ENCODE measurements at regions not wholly inside any gene's neighbourhood (a gene's known extent, or its start where the extent isn't known, plus 50 kb on each side); places are given as distances from the start of the nearest gene placed in this dataset.

GRCh38 chr14:86450085-86450484 lies 920.1 kb downstream of the FLRT2 start:
- TF ChIP-seq, protein P1, sequence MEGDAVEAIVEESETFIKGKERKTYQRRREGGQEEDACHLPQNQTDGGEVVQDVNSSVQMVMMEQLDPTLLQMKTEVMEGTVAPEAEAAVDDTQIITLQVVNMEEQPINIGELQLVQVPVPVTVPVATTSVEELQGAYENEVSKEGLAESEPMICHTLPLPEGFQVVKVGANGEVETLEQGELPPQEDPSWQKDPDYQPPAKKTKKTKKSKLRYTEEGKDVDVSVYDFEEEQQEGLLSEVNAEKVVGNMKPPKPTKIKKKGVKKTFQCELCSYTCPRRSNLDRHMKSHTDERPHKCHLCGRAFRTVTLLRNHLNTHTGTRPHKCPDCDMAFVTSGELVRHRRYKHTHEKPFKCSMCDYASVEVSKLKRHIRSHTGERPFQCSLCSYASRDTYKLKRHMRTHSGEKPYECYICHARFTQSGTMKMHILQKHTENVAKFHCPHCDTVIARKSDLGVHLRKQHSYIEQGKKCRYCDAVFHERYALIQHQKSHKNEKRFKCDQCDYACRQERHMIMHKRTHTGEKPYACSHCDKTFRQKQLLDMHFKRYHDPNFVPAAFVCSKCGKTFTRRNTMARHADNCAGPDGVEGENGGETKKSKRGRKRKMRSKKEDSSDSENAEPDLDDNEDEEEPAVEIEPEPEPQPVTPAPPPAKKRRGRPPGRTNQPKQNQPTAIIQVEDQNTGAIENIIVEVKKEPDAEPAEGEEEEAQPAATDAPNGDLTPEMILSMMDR (IDR thresholded peaks at IDR 0.05; ENCODE audit: low read depth, low read length, missing input control) = no peak
- TF ChIP-seq RAD21 (IDR thresholded peaks at IDR 0.05) = no peak
- TF ChIP-seq TAF1 (conservative IDR thresholded peaks at IDR 0.05) = no peak
- no peak for TF ChIP-seq FOXA1 (IDR thresholded peaks at IDR 0.05)
- TF ChIP-seq REST (IDR thresholded peaks at IDR 0.05) = no peak
- TF ChIP-seq, protein P2, sequence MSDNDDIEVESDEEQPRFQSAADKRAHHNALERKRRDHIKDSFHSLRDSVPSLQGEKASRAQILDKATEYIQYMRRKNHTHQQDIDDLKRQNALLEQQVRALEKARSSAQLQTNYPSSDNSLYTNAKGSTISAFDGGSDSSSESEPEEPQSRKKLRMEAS (IDR thresholded peaks at IDR 0.05) = no peak
